K562 (cell line): ENCODE measurements at regions not wholly inside any gene's neighbourhood (a gene's known extent, or its start where the extent isn't known, plus 50 kb on each side); places are given as distances from the start of the nearest gene placed in this dataset.

Experiments used
- ATAC-seq: fragments of 200-7000 bp; cut with Tn5 transposase; 3 replicates; pipeline ENCODE4 v1.9.1; 2020; ENCODE audit warnings: moderate library complexity
- BruUV-seq: library from RNA; stranded (reverse); fragments of 400-500 nt; replicated peaks from 2 replicates; lab custom pipeline; 2021; lab: Mats Ljungman, UMichigan
- CTCF ChIA-PET: fragments of 300-600 bp; formaldehyde crosslinking; extraction: SDS; loops from one replicate; lab custom pipeline; 2021; ENCODE audit warnings: low intra/inter-chr PET ratio; lab: Yijun Ruan, JAX
- POLR2A ChIA-PET: fragments of 300-600, 350-650 bp; sonication (Branson Sonifier 250); formaldehyde crosslinking; extraction: SDS; loops from one replicate; lab custom pipeline; 2021; ENCODE audit warnings: antibody characterized with exemption, inconsistent platforms; lab: Yijun Ruan, JAX
- DNase-seq, 4 experiments: peaks; one replicate each; pipeline versions ENCODE4 v3.0.0 to v3.0.0-alpha.2; 2011 to 2018; ENCODE audit warnings: low spot score in 3 of 4, mixed read lengths in 3 of 4; ENCODE audit errors: extremely low read depth in 1 of 4
- FAIRE-seq: peaks from 2 replicates; lab custom pipeline; 2011; peaks lifted over from hg19 to GRCh38; lab: Jason Lieb, UNC
- H2AFZ ChIP-seq: 2 replicates; pipeline ENCODE4 v1.6.0; 2011; ENCODE audit warnings: low read depth, low read length, control low read depth, inconsistent platforms
- H3K27ac ChIP-seq: fragments of 200-600 bp; 3 replicates; pipeline ENCODE4 v1.8.0; 2011; ENCODE audit warnings: low read depth, mild to moderate bottlenecking, control low read depth, inconsistent platforms, low read length, moderate library complexity, mixed read lengths; ENCODE audit errors: extremely low read depth
- H3K27me3 ChIP-seq, 2 experiments: fragments of 300-600 bp in 1 of 2; 2 replicates in 1 of 2; 3 replicates in 1 of 2; pipeline versions ENCODE4 v1.6.0 to v1.8.0; 2011; ENCODE audit warnings: inconsistent platforms in 2 of 2, low read length in 2 of 2, mild to moderate bottlenecking in 1 of 2, mixed read lengths in 1 of 2, moderate library complexity in 1 of 2; ENCODE audit not compliant: control insufficient read depth in 2 of 2, insufficient read depth in 2 of 2
- H3K36me3 ChIP-seq: fragments of 300-600 bp; 3 replicates; pipeline ENCODE4 v1.8.0; 2011; ENCODE audit warnings: mild to moderate bottlenecking, low read length, inconsistent platforms; ENCODE audit not compliant: control insufficient read depth, insufficient read depth
- H3K4me1 ChIP-seq, 2 experiments: fragments of 200-600 bp in 1 of 2; replicated peaks in 1 of 2; 2 replicates in 1 of 2; 3 replicates in 1 of 2; pipeline versions ENCODE4 v1.5.1 to v1.8.0; 2011; ENCODE audit warnings: inconsistent platforms in 2 of 2, low read length in 2 of 2, mild to moderate bottlenecking in 1 of 2, mixed read lengths in 1 of 2, moderate library complexity in 1 of 2; ENCODE audit not compliant: control insufficient read depth in 2 of 2, insufficient read depth in 2 of 2
- H3K4me2 ChIP-seq: 2 replicates; pipeline ENCODE4 v1.6.1; 2011; ENCODE audit warnings: low read length, control low read depth, inconsistent platforms, mixed read lengths; ENCODE audit not compliant: insufficient read depth
- H3K4me3 ChIP-seq: fragments of 200-600 bp; sonication (generic), shearing (Covaris generic); 2 replicates; pipeline ENCODE4 v1.5.1; 2016; ENCODE audit warnings: control low read depth, inconsistent platforms
- H3K79me2 ChIP-seq: fragments of 200-600 bp; 3 replicates; pipeline ENCODE4 v1.8.0; 2011; ENCODE audit warnings: low read length, inconsistent platforms; ENCODE audit not compliant: control insufficient read depth, insufficient read depth
- H3K9ac ChIP-seq, 2 experiments: 2 replicates each; pipeline versions ENCODE4 v1.6.0 to v1.6.1; 2011; ENCODE audit warnings: low read depth in 2 of 2, low read length in 2 of 2, control low read depth in 1 of 2, inconsistent platforms in 1 of 2, mild to moderate bottlenecking in 1 of 2, mixed read lengths in 1 of 2; ENCODE audit not compliant: insufficient read depth in 1 of 2
- H3K9me1 ChIP-seq: one replicate; pipeline ENCODE4 v1.6.0; 2011; ENCODE audit warnings: inconsistent platforms, mild to moderate bottlenecking, low read length, moderate library complexity; ENCODE audit not compliant: control insufficient read depth, insufficient read depth
- H3K9me3 ChIP-seq: replicated peaks from 2 replicates; pipeline ENCODE4 v1.5.1; 2011; ENCODE audit warnings: low read depth, low read length, inconsistent platforms; ENCODE audit not compliant: control insufficient read depth, insufficient read depth
- H4K20me1 ChIP-seq: replicated peaks from 2 replicates; pipeline ENCODE4 v1.6.1; 2011; ENCODE audit warnings: low read length, inconsistent platforms, mixed read lengths; ENCODE audit not compliant: control insufficient read depth, insufficient read depth
- ATF1 ChIP-seq, 2 experiments: fragments of 450-650 bp in 1 of 2; IDR thresholded peaks; 2 replicates each; pipeline ENCODE4 v1.6.1; 2016; ENCODE audit warnings: missing compliant biosample characterization in 1 of 2, missing genetic modification characterization in 1 of 2
- ATF4 ChIP-seq: fragments of 450-650 bp; formaldehyde crosslinking; IDR thresholded peaks from 2 replicates; pipeline ENCODE4 v1.4.0; 2022; ENCODE audit warnings: mild to moderate bottlenecking, moderate library complexity
- FIP1L1 ChIP-seq: fragments of 200-400 bp; formaldehyde crosslinking; IDR thresholded peaks from 2 replicates; pipeline ENCODE4 v1.6.1; 2018; ENCODE audit warnings: mild to moderate bottlenecking, low read depth, low read length; ENCODE audit not compliant: poor library complexity, severe bottlenecking
- GABPB2 ChIP-seq: fragments of 250-450 bp; sonication (Bioruptor Pico); conservative IDR thresholded peaks from 2 replicates; pipeline ENCODE4 v1.5.1; 2021; ENCODE audit warnings: mild to moderate bottlenecking
- ILK ChIP-seq: fragments of 450-650 bp; IDR thresholded peaks from 2 replicates; pipeline ENCODE4 v1.6.1; 2016; ENCODE audit warnings: missing genetic modification characterization, low read depth, mild to moderate bottlenecking, missing compliant biosample characterization, moderate library complexity, borderline replicate concordance
- PTTG1 ChIP-seq: fragments of 450-650 bp; IDR thresholded peaks from 2 replicates; pipeline ENCODE4 v1.6.1; 2016; ENCODE audit warnings: low read depth, mild to moderate bottlenecking, missing genetic modification characterization, missing compliant biosample characterization
- TEAD4 ChIP-seq, 2 experiments: sonication (generic) in 1 of 2; formaldehyde crosslinking in 1 of 2; IDR thresholded peaks; 2 replicates each; pipeline versions ENCODE4 v1.6.1 to v1.8.0; 2012 to 2022; ENCODE audit warnings: borderline replicate concordance in 1 of 2, inconsistent platforms in 1 of 2, low read length in 1 of 2, mild to moderate bottlenecking in 1 of 2, missing genetic modification reagents in 1 of 2
- ZNF699 ChIP-seq: fragments of 250-450 bp; sonication (Bioruptor Pico); IDR thresholded peaks from 2 replicates; pipeline ENCODE4 v1.8.0; 2021; ENCODE audit warnings: mild to moderate bottlenecking, moderate library complexity; ENCODE audit not compliant: insufficient replicate concordance
- WGBS: fragments of 100-300 bp; shearing (Covaris generic); methylation state at CpG from one replicate; pipeline ENCODE4 v1.1.6; 2016; ENCODE audit warnings: low coverage, mixed read lengths; ENCODE audit not compliant: insufficient coverage; ENCODE audit errors: missing lambda C conversion rate; 5-methylcytosine and 5-hydroxymethylcytosine counted together
- in situ Hi-C: fragments of 300-500 bp; cut with MboI; formaldehyde crosslinking; loops from 4 replicates; pipeline ENCODE4 v1.15.0; 2018; ENCODE audit warnings: inconsistent platforms, mixed read lengths
- intact Hi-C: fragments of 100-400 bp; cut with micrococcal nuclease; formaldehyde crosslinking; loops from 2 replicates; pipeline ENCODE4 v1.14.2; 2022

GRCh38 chr12:33718631-33719030 lies 279.0 kb upstream of the SYT10 start:
- H3K79me2 ChIP-seq: no peaks in the 10 kb centered on the region

GRCh38 chr12:33721561-33721960 lies 281.9 kb upstream of the SYT10 start:
- no peak overlapping the region for H3K4me2 ChIP-seq
- no peak overlapping the region for H3K9ac ChIP-seq
- H3K9me1 ChIP-seq: no peaks in the 10 kb centered on the region
- H3K36me3 ChIP-seq: no peaks in the 10 kb centered on the region
- POLR2A ChIA-PET: no interaction called here
- in situ Hi-C loops (no loop called here), intact Hi-C loops (no loop called here)
- H3K27me3 ChIP-seq: no peaks in the 10 kb centered on the region
- no peak overlapping the region for H3K27ac ChIP-seq
- BruUV-seq: no TSS peak
- ATAC-seq (no peak), FAIRE-seq (no peak), DNase-seq (no peak)
- H3K79me2 ChIP-seq: no peaks in the 10 kb centered on the region
- CTCF ChIA-PET: no interaction called here
- no peaks in the 10 kb centered on the region for H3K9me3 ChIP-seq
- TF ChIP-seq FIP1L1 (no peak), ATF1 (CRISPR knock-in tag; IDR thresholded peaks at IDR 0.05) (no peak), ATF1 (tag; IDR thresholded peaks at IDR 0.05) (no peak), GABPB2 (CRISPR knock-in tag) (no peak), ATF4 (CRISPR knock-in tag) (no peak), PTTG1 (tag) (no peak), ILK (no peak), ZNF699 (no peak)
- no peaks in the 10 kb centered on the region for H4K20me1 ChIP-seq
- no peaks in the 10 kb centered on the region for H3K4me1 ChIP-seq
- no peak overlapping the region for H2AFZ ChIP-seq
- WGBS: 17% methylated on average over 1 of the region's 2 CpGs
- no peak overlapping the region for H3K4me3 ChIP-seq

More at GRCh38 chr12:33718631-33719030, 279.0 kb upstream of the SYT10 start:
- Histone ChIP-seq H3K4me2 (no peak overlapping the region), H3K4me1 (no peaks in the 10 kb centered on the region), H3K4me3 (no peak overlapping the region), H3K9me1 (no peaks in the 10 kb centered on the region), H3K27me3 (no peaks in the 10 kb centered on the region), H3K9me3 (no peaks in the 10 kb centered on the region)
- no TSS peak for BruUV-seq
- TF ChIP-seq ZNF699 (no peak), TEAD4 (IDR thresholded peaks at IDR 0.05; ENCODE audit: low read length) (no peak), TEAD4 (CRISPR knock-in tag; IDR thresholded peaks at IDR 0.05; ENCODE audit: borderline replicate concordance) (no peak)
- TF ChIP-seq, all 486 proteins: peak for 0
- no peak for FAIRE-seq
- POLR2A ChIA-PET: no interaction called here
- no peak for DNase-seq
- no peak overlapping the region for H3K9ac ChIP-seq
- intact Hi-C loops (no loop called here), in situ Hi-C loops (no loop called here)
- H3K36me3 ChIP-seq: no peaks in the 10 kb centered on the region
- no peaks in the 10 kb centered on the region for H4K20me1 ChIP-seq
- H3K27ac ChIP-seq: no peak overlapping the region
- CTCF ChIA-PET: no interaction called here
- peak overlapping the region; percentile 52 for H2AFZ ChIP-seq
- 21% methylated on average over 2 of the region's 2 CpGs for WGBS
- no peak for ATAC-seq
